HEK293T (cell line): ENCODE measurements at regions not wholly inside any gene's neighbourhood (a gene's known extent, or its start where the extent isn't known, plus 50 kb on each side); places are given as distances from the start of the nearest gene placed in this dataset.

ENCODE experiments used
- ARNT ChIP-seq: fragments of 450-650 bp; IDR thresholded peaks from 2 replicates; pipeline ENCODE4 v1.6.1; 2017; ENCODE audit warnings: mild to moderate bottlenecking
- BHLHE40 ChIP-seq: fragments of 450-650 bp; IDR thresholded peaks from 2 replicates; pipeline ENCODE4 v1.6.1; 2016; ENCODE audit warnings: mild to moderate bottlenecking, moderate library complexity, borderline replicate concordance
- FOXM1 ChIP-seq: fragments of 450-650 bp; IDR thresholded peaks from 2 replicates; pipeline ENCODE4 v1.6.1; 2017; ENCODE audit warnings: mild to moderate bottlenecking, borderline replicate concordance
- HDGF ChIP-seq: fragments of 450-650 bp; IDR thresholded peaks from 2 replicates; pipeline ENCODE4 v1.6.1; 2017; ENCODE audit warnings: antibody characterized with exemption, borderline replicate concordance
- L3MBTL2 ChIP-seq: fragments of 450-650 bp; conservative IDR thresholded peaks from 2 replicates; pipeline ENCODE4 v1.6.1; 2016; ENCODE audit warnings: mild to moderate bottlenecking
- SP1 ChIP-seq: fragments of 450-650 bp; IDR thresholded peaks from 2 replicates; pipeline ENCODE4 v1.6.1; 2017
- TARDBP ChIP-seq: fragments of 450-650 bp; IDR thresholded peaks from 2 replicates; pipeline ENCODE4 v1.6.1; 2016

- TF ChIP-seq BHLHE40 (no peak), L3MBTL2 (no peak), TARDBP (no peak), HDGF (no peak), FOXM1 (no peak), SP1 (no peak), ARNT (no peak)
Observed at GRCh38 chr4:14178421-14178820, 550.9 kb upstream of the BOD1L1 start.
